ENCODE measurements at regions not wholly inside any gene's neighbourhood (a gene's known extent, or its start where the extent isn't known, plus 50 kb on each side); places are given as distances from the start of the nearest gene placed in this dataset.

DNA sequence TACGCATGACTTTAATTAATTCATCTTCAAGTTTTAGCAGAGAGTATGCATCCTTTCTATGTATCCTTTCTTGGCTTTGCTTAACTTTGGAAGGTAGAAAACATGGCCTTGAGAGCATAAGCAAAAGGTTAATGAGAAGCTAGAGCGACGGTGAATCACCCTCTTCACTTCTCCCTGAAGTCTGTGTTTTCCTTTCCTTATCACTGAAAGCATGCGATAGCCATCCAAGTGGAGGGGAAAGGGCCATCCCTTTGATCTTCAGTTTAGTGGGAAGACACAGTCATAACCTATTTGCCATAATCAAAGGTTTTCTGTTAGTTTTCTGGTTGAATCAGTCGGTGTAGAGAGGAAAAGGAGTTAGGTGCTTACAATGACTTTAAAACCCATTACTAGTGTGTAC lies 354.0 kb upstream of the ROBO2 start:
- TF ChIP-seq POLR2A (IDR thresholded peaks at IDR 0.05), result no peak
- TF ChIP-seq, protein P1, sequence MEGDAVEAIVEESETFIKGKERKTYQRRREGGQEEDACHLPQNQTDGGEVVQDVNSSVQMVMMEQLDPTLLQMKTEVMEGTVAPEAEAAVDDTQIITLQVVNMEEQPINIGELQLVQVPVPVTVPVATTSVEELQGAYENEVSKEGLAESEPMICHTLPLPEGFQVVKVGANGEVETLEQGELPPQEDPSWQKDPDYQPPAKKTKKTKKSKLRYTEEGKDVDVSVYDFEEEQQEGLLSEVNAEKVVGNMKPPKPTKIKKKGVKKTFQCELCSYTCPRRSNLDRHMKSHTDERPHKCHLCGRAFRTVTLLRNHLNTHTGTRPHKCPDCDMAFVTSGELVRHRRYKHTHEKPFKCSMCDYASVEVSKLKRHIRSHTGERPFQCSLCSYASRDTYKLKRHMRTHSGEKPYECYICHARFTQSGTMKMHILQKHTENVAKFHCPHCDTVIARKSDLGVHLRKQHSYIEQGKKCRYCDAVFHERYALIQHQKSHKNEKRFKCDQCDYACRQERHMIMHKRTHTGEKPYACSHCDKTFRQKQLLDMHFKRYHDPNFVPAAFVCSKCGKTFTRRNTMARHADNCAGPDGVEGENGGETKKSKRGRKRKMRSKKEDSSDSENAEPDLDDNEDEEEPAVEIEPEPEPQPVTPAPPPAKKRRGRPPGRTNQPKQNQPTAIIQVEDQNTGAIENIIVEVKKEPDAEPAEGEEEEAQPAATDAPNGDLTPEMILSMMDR (IDR thresholded peaks at IDR 0.05), result no peak
- no peak for TF ChIP-seq EP300 (IDR thresholded peaks at IDR 0.05)

All from stomach (tissue), 4 donors.